H7 (cell line): ENCODE measurements at regions not wholly inside any gene's neighbourhood (a gene's known extent, or its start where the extent isn't known, plus 50 kb on each side); places are given as distances from the start of the nearest gene placed in this dataset.

Experiments used
- DNase-seq: peaks from one replicate; pipeline ENCODE4 v3.0.0; 2012
- H3K27me3 ChIP-seq: 2 replicates; pipeline ENCODE4 v1.6.0; 2011; ENCODE audit warnings: mild to moderate bottlenecking, low read length; ENCODE audit not compliant: control insufficient read depth, insufficient read depth
- H3K36me3 ChIP-seq: replicated peaks from 2 replicates; pipeline ENCODE4 v1.5.1; 2011; ENCODE audit warnings: low read length; ENCODE audit not compliant: control insufficient read depth, insufficient read depth
- H3K4me3 ChIP-seq: 2 replicates; pipeline ENCODE4 v1.5.1; 2011; ENCODE audit warnings: low read depth, mild to moderate bottlenecking, control low read depth, low read length, moderate library complexity; ENCODE audit not compliant: insufficient read depth

DNA sequence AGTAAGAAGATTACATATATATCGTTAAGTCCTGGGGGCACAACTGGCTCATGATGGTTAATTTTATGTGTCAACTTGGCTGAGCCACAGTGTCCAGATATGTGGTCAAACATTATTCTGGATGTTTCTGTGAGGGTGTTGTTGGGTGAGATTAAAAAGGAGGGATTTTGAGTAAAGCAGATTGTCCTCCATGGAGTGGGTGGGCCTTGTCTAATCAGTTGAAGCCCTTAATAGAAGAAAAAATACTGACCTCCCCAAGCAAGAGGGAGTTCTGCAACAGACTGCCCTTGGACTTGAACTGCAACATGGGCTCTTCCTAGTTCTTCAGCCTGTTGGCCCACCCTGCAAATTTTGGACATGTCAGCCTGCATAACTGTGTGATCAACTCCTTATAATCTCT lies 311.6 kb downstream of the RPS6KC1 start:
- H3K27me3 ChIP-seq: no peaks in the 10 kb centered on the region
- DNase-seq: no peak
- no peak overlapping the region for H3K4me3 ChIP-seq
- no peaks in the 10 kb centered on the region for H3K36me3 ChIP-seq

DNA sequence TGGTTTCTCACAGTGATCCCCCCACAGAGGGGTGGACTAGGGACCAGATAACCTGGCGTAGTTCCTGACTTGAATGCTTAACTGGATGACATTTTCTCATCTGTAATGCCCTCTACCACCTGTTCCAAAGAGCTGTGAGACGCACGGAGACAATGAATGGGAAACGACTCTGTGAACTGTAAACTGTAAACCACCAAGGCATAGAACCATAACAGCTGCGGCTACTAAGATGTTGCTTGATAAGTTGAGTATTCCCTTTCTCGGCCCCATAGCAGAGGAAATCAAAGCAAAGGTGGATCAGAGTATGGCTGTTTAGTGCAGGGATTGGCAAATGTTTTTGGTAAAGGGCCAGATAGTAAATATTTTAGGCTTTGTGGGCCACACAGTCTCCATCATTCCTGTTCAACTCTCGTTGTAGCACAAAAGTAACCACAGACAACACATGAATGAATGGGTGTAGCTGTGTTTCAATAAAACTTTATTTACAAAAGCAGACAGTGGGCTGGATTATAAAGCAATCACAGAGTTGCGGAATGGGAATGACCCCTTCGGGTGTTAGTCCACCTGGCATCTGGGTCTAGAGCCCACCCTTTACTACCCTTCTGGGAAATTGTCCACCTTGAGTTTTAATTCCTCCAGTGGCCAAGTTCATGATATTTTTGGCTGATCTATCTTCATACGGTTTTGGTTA lies 315.2 kb downstream of the RPS6KC1 start:
- no peak for DNase-seq
- H3K27me3 ChIP-seq: no peaks in the 10 kb centered on the region
- no peak overlapping the region for H3K4me3 ChIP-seq
- no peaks in the 10 kb centered on the region for H3K36me3 ChIP-seq

DNA sequence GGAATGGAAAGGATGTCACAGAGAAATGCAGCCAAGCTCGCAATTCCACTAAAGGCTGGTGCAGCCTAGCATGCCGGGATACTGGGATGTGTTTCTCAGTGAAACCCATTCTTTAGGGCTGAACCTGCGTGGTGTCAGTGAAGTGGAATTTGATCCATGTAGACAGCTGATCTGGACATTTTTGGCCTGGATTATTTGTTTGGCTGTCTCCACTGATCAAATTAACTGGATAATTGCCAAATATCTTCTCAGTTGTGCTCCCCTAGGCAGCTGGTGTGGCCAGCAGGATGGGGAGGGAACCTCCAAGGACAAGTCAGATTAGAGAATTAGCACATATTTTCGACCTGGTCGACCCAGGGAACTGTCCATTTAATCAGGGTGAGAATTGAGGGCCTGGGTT lies 318.4 kb downstream of the RPS6KC1 start:
- DNase-seq: no peak
- Histone ChIP-seq H3K36me3 (no peaks in the 10 kb centered on the region), H3K4me3 (no peak overlapping the region)

DNA sequence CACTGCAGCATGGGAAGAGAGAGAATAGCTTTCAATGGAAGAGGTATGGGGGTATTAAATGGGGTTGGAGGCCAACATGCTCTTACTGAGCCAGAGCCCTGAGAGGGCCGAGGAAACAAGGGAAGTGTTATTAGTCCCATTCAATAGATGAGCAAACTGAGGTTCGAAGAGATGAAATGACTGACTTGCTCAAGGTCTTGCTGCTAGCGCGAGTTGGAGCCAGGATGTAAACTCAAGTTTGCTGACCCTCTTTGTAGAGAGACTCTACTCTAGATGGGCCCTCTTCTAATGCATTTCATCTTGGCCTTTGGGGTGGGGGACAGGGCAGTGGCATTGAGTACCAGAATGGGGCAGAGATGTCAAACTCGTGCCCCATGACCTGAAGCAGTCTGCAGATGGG lies 319.5 kb downstream of the RPS6KC1 start:
- H3K36me3 ChIP-seq: no peaks in the 10 kb centered on the region
- H3K4me3 ChIP-seq: no peak overlapping the region
- DNase-seq: no peak
- no peaks in the 10 kb centered on the region for H3K27me3 ChIP-seq

More for the DNA sequence above, 318.4 kb downstream of the RPS6KC1 start:
- H3K27me3 ChIP-seq: no peaks in the 10 kb centered on the region

DNA sequence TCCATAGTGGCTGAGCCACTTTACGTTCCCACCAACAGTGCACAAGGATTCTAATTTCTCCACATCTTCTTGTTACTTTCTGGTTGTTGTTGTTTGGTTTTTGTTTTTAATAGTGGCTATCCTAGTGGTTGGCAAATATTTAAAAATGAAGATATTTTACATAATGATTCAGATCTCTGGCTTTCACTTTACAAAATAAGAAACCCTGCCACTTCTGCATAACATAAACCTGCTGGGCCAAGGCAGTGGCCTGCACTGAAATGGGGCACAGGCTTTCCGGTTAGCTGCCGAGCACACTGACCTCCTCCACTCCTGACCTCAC lies 320.4 kb downstream of the RPS6KC1 start:
- no peak overlapping the region for H3K4me3 ChIP-seq
- no peaks in the 10 kb centered on the region for H3K36me3 ChIP-seq
- H3K27me3 ChIP-seq: no peaks in the 10 kb centered on the region
- no peak for DNase-seq

DNA sequence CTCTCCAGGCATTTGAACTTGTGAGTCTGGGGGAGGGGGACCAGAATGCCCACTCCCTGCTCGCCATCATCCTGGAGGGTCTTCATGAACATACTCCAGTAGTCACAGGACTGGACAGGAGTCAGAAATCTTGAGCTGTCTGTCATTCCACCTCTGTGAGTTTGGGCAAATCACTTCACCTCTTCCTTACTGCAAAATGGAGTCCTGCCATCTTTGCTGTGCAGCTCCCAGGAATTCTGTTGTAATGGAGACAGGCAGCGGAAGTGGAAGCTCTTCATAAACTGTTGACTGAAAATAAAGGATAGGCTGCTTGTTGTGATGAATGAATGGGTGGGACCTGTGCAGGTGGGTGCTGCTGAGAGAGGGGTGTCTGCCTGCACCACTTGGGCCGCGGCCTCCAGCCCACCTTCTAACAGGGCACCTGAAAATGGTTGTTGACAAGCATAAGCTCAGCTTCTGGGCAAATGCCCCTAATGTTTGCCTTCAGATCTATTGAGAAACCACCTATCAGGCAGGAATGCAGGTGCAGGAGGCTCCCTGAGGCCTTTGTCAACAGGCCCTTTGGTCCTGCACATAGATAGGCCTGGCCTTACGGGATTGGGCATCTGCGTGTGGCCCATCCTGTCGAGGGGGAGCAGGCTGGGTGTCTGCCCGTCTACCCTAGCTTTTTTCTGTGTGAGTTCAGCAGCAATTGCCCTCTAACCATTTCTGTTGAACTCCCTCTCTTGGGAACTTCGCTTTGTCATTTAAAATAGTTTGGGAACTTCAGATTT lies 321.0 kb downstream of the RPS6KC1 start:
- no peaks in the 10 kb centered on the region for H3K27me3 ChIP-seq
- peak; percentile 33 for DNase-seq
- no peak overlapping the region for H3K4me3 ChIP-seq
- no peaks in the 10 kb centered on the region for H3K36me3 ChIP-seq

DNA sequence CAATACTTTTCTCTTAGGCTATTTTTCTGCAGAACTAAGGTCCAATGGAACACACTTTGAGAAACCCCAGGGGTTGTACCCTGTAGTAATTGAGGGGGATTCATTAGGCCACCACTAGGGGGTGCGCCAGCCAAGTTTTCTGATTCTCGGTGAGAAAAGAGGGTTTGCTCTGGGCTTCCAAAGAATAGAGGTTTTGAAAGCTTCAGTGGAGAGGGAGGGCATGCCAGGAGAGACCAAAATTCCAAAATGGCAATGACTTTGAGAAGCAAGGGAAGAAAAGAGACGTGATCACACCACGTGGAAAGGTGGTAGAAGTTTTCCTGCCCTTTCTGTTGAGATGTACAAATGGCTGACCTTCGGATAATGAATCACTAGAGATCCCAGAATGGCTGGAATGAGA lies 323.3 kb downstream of the RPS6KC1 start:
- Histone ChIP-seq H3K36me3 (no peaks in the 10 kb centered on the region), H3K27me3 (no peaks in the 10 kb centered on the region), H3K4me3 (no peak overlapping the region)
- DNase-seq: peak; percentile 85

DNA sequence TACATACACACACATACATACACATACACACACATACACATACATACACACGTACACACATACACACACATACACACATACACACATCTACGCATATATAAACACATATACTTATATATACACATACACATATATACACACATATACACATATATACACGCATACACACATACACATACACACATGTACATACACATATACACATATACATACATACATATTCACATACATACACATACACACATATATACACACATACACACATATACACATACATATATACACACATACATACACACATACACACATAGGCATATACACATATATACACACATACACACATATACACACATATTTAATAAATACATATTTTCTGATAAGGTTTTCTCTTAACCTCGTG lies 324.0 kb downstream of the RPS6KC1 start:
- no peaks in the 10 kb centered on the region for H3K36me3 ChIP-seq
- H3K4me3 ChIP-seq: no peak overlapping the region
- DNase-seq: no peak

DNA sequence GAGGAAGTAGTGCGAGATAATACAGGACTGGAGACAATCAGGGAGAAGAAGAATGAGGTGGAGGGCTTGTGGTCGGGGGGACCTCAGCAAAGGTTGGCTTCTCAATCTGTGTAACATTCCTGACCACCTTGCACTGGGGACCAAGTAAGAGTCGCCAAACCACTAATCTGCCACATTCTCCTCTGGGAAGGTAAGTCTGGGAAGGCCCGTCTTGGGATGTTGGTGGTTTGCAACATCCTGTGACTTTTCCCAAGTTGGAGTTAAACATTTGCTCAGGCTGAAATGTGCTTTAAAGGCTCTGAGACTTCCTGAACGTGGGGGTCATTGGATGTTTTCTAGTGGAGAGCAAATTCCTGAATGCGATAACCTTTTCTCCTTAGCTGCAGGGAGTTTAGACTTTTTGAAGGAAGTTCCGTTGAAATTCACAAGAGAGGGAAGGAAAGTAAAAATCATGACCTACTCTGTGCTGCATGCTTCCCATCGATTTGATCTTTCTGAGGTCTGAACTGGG lies 325.9 kb downstream of the RPS6KC1 start:
- no peaks in the 10 kb centered on the region for H3K27me3 ChIP-seq
- DNase-seq: no peak
- H3K36me3 ChIP-seq: no peaks in the 10 kb centered on the region
- no peak overlapping the region for H3K4me3 ChIP-seq

More for the DNA sequence above, 324.0 kb downstream of the RPS6KC1 start:
- H3K27me3 ChIP-seq: no peaks in the 10 kb centered on the region

DNA sequence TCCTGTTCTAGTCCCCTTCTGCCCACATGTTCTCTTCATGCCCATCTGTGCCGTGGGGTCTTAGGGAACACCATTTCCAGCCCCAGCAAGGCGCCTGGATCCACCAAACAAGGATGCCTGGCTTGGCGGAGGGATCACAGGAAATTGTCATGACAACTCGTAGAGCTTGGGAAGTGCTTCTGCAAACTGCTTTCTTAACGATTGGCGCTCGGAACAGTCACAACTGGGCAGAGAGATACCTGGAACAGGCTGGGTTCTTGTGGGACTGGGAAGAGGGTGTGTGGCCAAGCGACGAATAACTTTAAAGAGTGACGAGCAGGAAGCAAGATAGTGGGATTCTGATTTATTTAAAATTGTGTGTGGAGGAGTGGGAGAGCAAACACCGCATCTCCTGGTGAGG lies 329.8 kb downstream of the RPS6KC1 start:
- Histone ChIP-seq H3K36me3 (no peaks in the 10 kb centered on the region), H3K4me3 (no peak overlapping the region), H3K27me3 (no peaks in the 10 kb centered on the region)
- DNase-seq: no peak

DNA sequence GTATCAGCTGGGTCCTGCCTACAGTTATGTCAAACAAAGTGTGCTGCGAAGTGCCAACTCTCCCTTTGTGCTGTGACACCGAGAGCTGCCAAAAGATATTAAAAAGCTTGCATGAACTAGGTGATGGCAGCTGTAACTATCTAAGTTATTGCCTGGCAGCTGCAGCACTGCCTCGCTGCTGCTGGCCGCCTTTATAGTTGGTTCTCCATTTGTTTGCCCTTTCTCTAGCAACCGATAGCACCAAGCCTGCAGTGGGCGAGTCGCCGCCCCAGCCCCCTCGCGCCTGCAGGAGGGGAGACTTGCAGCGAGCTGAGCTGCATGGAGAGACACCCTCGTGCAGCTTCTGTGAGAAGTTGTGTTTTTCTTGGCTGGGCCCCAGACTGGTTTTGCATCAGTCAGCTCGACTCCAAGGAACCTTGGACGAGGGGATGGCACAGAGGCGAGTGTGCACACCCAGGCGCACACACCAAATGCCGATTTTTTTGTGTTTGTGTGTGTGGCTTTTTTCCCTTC lies 330.6 kb downstream of the RPS6KC1 start:
- DNase-seq: no peak
- H3K4me3 ChIP-seq: no peak overlapping the region
- no peaks in the 10 kb centered on the region for H3K27me3 ChIP-seq
- no peaks in the 10 kb centered on the region for H3K36me3 ChIP-seq

DNA sequence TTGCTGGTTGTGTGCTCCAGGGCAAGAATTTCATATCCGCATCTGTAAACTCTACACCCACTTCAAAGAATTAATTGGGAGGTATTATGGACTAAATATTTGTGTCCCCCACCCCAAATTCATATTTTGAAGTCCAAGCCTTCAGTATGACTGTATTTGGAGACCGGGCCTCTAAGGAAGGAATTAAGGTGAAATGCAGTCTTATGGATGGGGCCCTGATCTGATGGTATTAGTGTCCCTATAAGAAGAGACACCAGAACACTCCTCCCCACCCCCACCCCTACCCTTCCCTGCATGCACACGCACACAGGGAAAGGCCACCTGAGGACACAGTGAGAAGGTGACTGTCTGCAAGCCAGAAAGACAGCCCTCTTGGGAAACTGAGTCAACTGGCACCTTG lies 332.4 kb downstream of the RPS6KC1 start:
- no peak for DNase-seq
- H3K27me3 ChIP-seq: no peaks in the 10 kb centered on the region
- H3K36me3 ChIP-seq: no peaks in the 10 kb centered on the region
- no peak overlapping the region for H3K4me3 ChIP-seq

DNA sequence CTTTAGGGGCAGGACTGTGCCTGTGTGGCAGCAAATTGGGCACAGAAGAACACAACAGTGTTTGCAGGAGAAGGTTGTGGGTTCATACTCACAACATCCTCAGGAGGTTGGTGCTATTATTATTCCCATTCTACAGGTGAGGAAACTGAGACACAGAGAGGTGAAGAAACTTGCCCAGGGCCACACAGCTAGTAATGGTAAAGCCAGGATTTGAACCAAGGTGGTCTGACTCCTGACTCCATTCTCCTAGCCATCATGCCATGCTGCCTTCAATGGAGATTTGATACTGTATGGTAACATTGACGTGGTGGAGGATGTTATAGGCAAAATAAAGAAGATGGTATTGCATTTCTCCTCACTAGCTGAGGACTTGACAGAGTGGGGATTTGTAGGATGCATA lies 334.2 kb downstream of the RPS6KC1 start:
- H3K27me3 ChIP-seq: no peaks in the 10 kb centered on the region
- no peak for DNase-seq
- H3K4me3 ChIP-seq: no peak overlapping the region
- no peaks in the 10 kb centered on the region for H3K36me3 ChIP-seq

DNA sequence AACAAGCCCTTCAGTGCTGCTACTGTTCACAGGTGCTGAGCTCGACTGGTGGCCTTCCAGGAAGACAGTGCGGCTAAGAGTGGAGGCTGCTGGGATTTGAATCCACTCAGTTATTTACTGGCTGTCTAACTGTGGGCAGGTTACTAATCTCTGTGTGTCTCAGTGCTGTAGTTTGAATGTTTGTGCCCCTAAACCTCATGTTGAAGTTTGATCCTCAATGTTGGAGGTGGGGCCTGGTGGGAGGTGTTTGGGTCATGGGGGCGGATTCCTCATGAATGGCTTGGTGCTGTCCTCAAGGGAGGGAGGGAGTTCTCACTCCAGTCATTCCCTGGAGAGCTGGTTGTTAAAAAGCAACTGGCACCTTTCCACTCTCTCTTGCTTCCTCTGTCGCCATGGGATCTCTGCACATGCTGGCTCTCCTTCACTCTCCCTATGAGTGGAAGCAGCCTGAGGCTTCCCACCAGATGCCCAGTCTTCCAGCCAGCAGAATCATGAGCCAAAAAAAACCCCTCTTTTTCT lies 334.8 kb downstream of the RPS6KC1 start:
- no peak overlapping the region for H3K4me3 ChIP-seq
- no peak for DNase-seq
- no peaks in the 10 kb centered on the region for H3K27me3 ChIP-seq
- no peaks in the 10 kb centered on the region for H3K36me3 ChIP-seq

DNA sequence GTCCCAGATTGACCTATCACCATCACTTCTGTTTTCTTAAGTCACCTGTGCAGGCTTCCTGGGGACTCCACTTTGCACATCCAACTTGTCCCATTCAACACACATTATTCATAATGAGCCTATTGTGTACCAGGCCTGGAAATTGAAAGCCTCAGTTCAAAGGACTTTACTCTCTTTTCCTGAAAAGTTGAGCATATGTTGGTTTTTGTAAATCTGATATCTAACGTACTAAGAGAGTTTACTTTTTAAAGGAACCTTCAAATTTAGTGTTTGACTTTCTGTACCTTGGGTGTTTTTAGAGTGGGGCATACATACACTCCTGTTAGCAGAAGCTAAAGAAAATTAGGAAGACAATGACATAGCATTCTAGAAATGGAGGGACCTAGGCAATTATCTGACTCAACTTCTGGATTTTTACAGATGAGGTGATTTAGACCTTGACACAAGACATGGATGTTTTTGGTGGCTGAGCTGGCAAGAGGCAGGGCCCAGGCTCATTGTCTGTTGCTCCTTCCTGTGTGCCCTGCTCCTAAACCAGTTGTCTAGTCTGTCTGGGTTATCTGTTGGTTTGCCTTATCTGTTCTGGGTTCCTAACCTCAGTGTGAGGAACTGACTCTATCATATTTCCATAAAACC lies 336.5 kb downstream of the RPS6KC1 start:
- H3K4me3 ChIP-seq: no peak overlapping the region
- H3K27me3 ChIP-seq: no peaks in the 10 kb centered on the region
- H3K36me3 ChIP-seq: no peaks in the 10 kb centered on the region

More for the DNA sequence above, 336.5 kb downstream of the RPS6KC1 start:
- no peak for DNase-seq
